ENCODE measurements at regions not wholly inside any gene's neighbourhood (a gene's known extent, or its start where the extent isn't known, plus 50 kb on each side); places are given as distances from the start of the nearest gene placed in this dataset.

GRCh38 chr17:70862295-70862694, 693.0 kb downstream of the KCNJ2 start:
- no peak for TF ChIP-seq CTCF (IDR thresholded peaks at IDR 0.05)
- TF ChIP-seq POLR2A (IDR thresholded peaks at IDR 0.05) = no peak

Measured in uterus (tissue), 2 donors.